Peyer's patch (tissue), 4 donors: ENCODE measurements at regions not wholly inside any gene's neighbourhood (a gene's known extent, or its start where the extent isn't known, plus 50 kb on each side); places are given as distances from the start of the nearest gene placed in this dataset.
"Not testable (repeated sequence)": the region's sequence is repeated elsewhere in the genome, so short reads cannot be mapped to it uniquely, and the experiment has no call there.

Source experiments
- DNase-seq, 3 donors: peaks; one replicate each; pipeline ENCODE4 v3.0.0-alpha.2; 2017 to 2019
- H3K27ac ChIP-seq, 4 donors: fragments of 200-600 bp; sonication (generic); one replicate each; pipeline ENCODE4 v1.5.1; 2016 to 2019
- H3K27me3 ChIP-seq, 2 donors: fragments of 200-600 bp; sonication (generic); one replicate each; pipeline ENCODE4 v1.5.1; 2019
- H3K36me3 ChIP-seq, 3 donors: fragments of 200-600 bp; sonication (generic); one replicate each; pipeline ENCODE4 v1.5.1; 2016 to 2019
- H3K4me1 ChIP-seq, 4 donors: fragments of 200-600 bp; sonication (generic); one replicate each; pipeline ENCODE4 v1.5.1; 2016 to 2019
- H3K4me3 ChIP-seq, 4 donors: fragments of 200-600 bp; sonication (generic); 1 replicate in 3 of 4; 2 replicates in 1 of 4; pipeline ENCODE4 v1.5.1; 2016 to 2019; ENCODE audit warnings: mild to moderate bottlenecking in 1 of 4
- H3K9me3 ChIP-seq, 4 donors: fragments of 200-600 bp; sonication (generic); one replicate each; pipeline ENCODE4 v1.5.1; 2016 to 2019; ENCODE audit warnings: mild to moderate bottlenecking in 1 of 4
- CTCF ChIP-seq, 6 experiments: fragments of 450-650 bp in 4 of 6; fragments of 200-600 bp in 2 of 6; sonication (generic) in 1 of 6; IDR thresholded peaks; one replicate each; pipeline ENCODE4 v1.5.1; 2017 to 2019; ENCODE audit warnings: antibody characterized with exemption in 6 of 6, mild to moderate bottlenecking in 3 of 6, moderate library complexity in 1 of 6
- POLR2A ChIP-seq, 2 donors: fragments of 450-650 bp; IDR thresholded peaks; one replicate each; pipeline ENCODE4 v1.5.1; 2017; ENCODE audit warnings: antibody characterized with exemption in 2 of 2, mild to moderate bottlenecking in 2 of 2, moderate library complexity in 2 of 2

- no peaks in the 10 kb centered on the region for H3K4me1 ChIP-seq
- no peaks in the 10 kb centered on the region for H3K27me3 ChIP-seq
- no peaks in the 10 kb centered on the region for H3K9me3 ChIP-seq
- no peak overlapping the region for H3K27ac ChIP-seq
- TF ChIP-seq CTCF (IDR thresholded peaks at IDR 0.05), result no peak
- TF ChIP-seq POLR2A (IDR thresholded peaks at IDR 0.05), result no peak
- no peak for DNase-seq
- H3K36me3 ChIP-seq, result no peaks in the 10 kb centered on the region
- no peak overlapping the region for H3K4me3 ChIP-seq
Observed at GRCh38 chr1:219716611-219717114, 103.8 kb upstream of the ZC3H11B start.

GRCh38 chr1:219713981-219714381 lies 101.1 kb upstream of the ZC3H11B start:
- no peaks in the 10 kb centered on the region for H3K9me3 ChIP-seq
- H3K4me1 ChIP-seq, result no peaks in the 10 kb centered on the region
- H3K36me3 ChIP-seq, result no peaks in the 10 kb centered on the region
- no peak overlapping the region for H3K27ac ChIP-seq
- no peak for TF ChIP-seq POLR2A (IDR thresholded peaks at IDR 0.05)
- no peak for TF ChIP-seq CTCF (IDR thresholded peaks at IDR 0.05)
- no peaks in the 10 kb centered on the region for H3K27me3 ChIP-seq
- DNase-seq, result no peak
- no peak overlapping the region for H3K4me3 ChIP-seq

DNA sequence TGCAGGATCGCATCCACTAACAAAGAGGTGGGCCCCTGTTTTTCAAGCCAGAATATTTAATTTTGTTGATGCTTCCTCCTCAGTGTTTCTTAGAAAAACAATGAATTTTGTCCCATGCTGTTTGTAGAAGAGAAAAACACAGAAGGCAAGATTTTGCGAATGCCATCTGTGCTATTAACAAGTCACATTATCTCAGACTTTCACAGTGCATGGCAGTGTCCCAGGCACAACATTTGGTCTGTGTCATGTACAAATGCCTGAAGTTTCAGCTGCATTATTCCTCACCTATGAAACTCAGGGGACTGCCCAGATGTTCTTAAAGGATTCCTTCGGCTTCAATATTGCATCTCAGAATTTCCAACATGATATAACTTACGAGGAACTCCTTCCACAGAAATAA lies 99.6 kb upstream of the ZC3H11B start:
- Histone ChIP-seq H3K4me1 (no peaks in the 10 kb centered on the region), H3K27ac (no peak overlapping the region), H3K27me3 (no peaks in the 10 kb centered on the region), H3K4me3 (no peak overlapping the region), H3K36me3 (no peaks in the 10 kb centered on the region), H3K9me3 (no peaks in the 10 kb centered on the region)
- DNase-seq, result no peak
- TF ChIP-seq POLR2A (IDR thresholded peaks at IDR 0.05), result no peak

GRCh38 chr1:219710529-219711194 lies 97.8 kb upstream of the ZC3H11B start:
- no peak for DNase-seq
- H3K36me3 ChIP-seq, result no peaks in the 10 kb centered on the region
- no peaks in the 10 kb centered on the region for H3K9me3 ChIP-seq
- H3K4me3 ChIP-seq, result no peak overlapping the region
- H3K4me1 ChIP-seq, result no peaks in the 10 kb centered on the region
- no peak overlapping the region for H3K27ac ChIP-seq
- TF ChIP-seq POLR2A (IDR thresholded peaks at IDR 0.05), result no peak
- TF ChIP-seq CTCF (IDR thresholded peaks at IDR 0.05), result no peak
- H3K27me3 ChIP-seq, result no peaks in the 10 kb centered on the region

DNA sequence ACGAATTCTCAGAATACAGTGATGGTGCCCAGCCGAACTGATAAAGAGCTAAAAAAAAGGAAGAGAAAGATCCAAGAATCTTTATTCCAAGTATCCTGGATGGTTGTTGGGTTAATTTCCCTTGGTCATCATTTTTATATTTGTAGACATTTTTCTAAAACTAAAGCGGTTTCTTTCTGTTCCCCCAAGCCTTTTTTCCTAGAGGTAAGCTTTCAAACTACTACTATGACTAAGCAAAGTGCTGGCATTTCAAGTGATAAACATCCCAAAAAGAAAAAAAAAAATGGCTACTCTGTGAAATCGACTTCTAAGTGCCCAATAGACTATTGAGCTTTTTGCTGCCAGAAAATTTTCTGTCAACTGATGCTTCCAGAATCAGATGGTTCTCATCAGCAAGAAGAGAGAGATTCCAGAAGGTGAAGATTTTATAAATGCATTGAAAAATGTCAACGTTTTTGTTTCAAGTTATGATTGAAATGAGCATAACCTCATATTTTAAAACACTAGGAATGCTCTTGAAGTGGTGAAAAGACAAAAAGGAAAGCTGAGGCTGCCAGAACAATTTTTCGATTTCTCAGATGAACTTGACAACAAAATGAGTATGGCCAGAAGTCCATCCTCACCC lies 96.1 kb upstream of the ZC3H11B start:
- no peaks in the 10 kb centered on the region for H3K4me1 ChIP-seq
- H3K9me3 ChIP-seq, result no peaks in the 10 kb centered on the region
- no peak for TF ChIP-seq CTCF (IDR thresholded peaks at IDR 0.05)
- H3K36me3 ChIP-seq, result no peaks in the 10 kb centered on the region
- no peak overlapping the region for H3K27ac ChIP-seq
- DNase-seq, result no peak
- H3K4me3 ChIP-seq, result no peak overlapping the region
- no peaks in the 10 kb centered on the region for H3K27me3 ChIP-seq

DNA sequence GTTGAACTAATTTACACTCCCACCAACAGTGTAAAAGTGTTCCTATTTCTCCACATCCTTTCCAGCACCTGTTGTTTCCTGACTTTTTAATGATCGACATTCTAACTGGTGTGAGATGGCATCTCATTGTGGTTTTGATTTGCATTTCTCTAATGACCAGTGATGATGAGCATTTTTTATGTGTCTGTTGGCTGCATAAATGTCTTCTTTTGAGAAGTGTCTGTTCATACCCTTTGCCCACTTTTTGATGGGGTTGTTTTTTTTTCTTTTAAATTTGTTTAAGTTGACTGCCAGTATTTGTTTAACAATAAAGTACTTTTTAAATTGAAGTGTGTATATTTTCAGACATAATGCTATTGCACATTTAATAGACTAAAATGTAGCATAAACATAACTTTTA lies 95.0 kb upstream of the ZC3H11B start:
- not testable (repeated sequence) for DNase-seq, H3K27ac ChIP-seq, H3K4me3 ChIP-seq, H3K4me1 ChIP-seq, H3K9me3 ChIP-seq, H3K27me3 ChIP-seq, H3K36me3 ChIP-seq

- H3K4me3 ChIP-seq, H3K9me3 ChIP-seq, H3K27ac ChIP-seq, DNase-seq, H3K36me3 ChIP-seq, H3K27me3 ChIP-seq, H3K4me1 ChIP-seq: not testable (repeated sequence)
Observed at GRCh38 chr1:219704331-219704730, 91.4 kb upstream of the ZC3H11B start.
